SK-N-SH treated with all-trans-retinoic acid at 6 μM for 48 hours (cell line): ENCODE measurements at regions not wholly inside any gene's neighbourhood (a gene's known extent, or its start where the extent isn't known, plus 50 kb on each side); places are given as distances from the start of the nearest gene placed in this dataset.

Source experiments
- ATAC-seq: fragments of 200-7000 bp; cut with Tn5 transposase; 3 replicates; pipeline ENCODE4 v1.9.1; 2020; ENCODE audit warnings: mild to moderate bottlenecking, moderate library complexity
- ARNTL ChIP-seq: fragments of 450-650 bp; formaldehyde crosslinking; IDR thresholded peaks from 2 replicates; pipeline ENCODE4 v1.5.0; 2020; ENCODE audit warnings: low read depth, mild to moderate bottlenecking, moderate library complexity, borderline replicate concordance
- BACH2 ChIP-seq: fragments of 250-450 bp; sonication (Bioruptor Pico); IDR thresholded peaks from 2 replicates; pipeline ENCODE4 v1.9.0; 2021; ENCODE audit warnings: mild to moderate bottlenecking, borderline replicate concordance
- CSDC2 ChIP-seq: fragments of 250-450 bp; sonication (Bioruptor Pico); IDR thresholded peaks from 2 replicates; pipeline ENCODE4 v1.5.0; 2020; ENCODE audit warnings: mild to moderate bottlenecking, moderate library complexity
- ESRRG ChIP-seq: fragments of 250-450 bp; sonication (Bioruptor Pico); IDR thresholded peaks from 2 replicates; pipeline ENCODE4 v1.6.1; 2021; ENCODE audit warnings: mild to moderate bottlenecking
- GLIS3 ChIP-seq: fragments of 250-450 bp; sonication (Bioruptor Pico); IDR thresholded peaks from 2 replicates; pipeline ENCODE4 v1.5.0; 2020; ENCODE audit warnings: mild to moderate bottlenecking, moderate library complexity
- ISL1 ChIP-seq: fragments of 250-450 bp; sonication (Bioruptor Pico); IDR thresholded peaks from 2 replicates; pipeline ENCODE4 v2.1.2; 2022; ENCODE audit warnings: mild to moderate bottlenecking, moderate library complexity
- PPARA ChIP-seq: fragments of 250-450 bp; sonication (Bioruptor Pico); IDR thresholded peaks from 2 replicates; pipeline ENCODE4 v1.5.0; 2020; ENCODE audit warnings: mild to moderate bottlenecking, borderline replicate concordance
- RARB ChIP-seq: fragments of 250-450 bp; sonication (Bioruptor Pico); IDR thresholded peaks from 2 replicates; pipeline ENCODE4 v1.8.0; 2021; ENCODE audit warnings: mild to moderate bottlenecking, moderate library complexity
- SNAI2 ChIP-seq: fragments of 250-450 bp; sonication (Bioruptor Pico); IDR thresholded peaks from 2 replicates; pipeline ENCODE4 v1.5.0; 2020; ENCODE audit warnings: mild to moderate bottlenecking, moderate library complexity
- TCF4 ChIP-seq: fragments of 250-450 bp; sonication (Bioruptor Pico); IDR thresholded peaks from 2 replicates; pipeline ENCODE4 v1.8.0; 2021; ENCODE audit warnings: mild to moderate bottlenecking, moderate library complexity, borderline replicate concordance
- TOX ChIP-seq: fragments of 250-450 bp; sonication (Bioruptor Pico); IDR thresholded peaks from 2 replicates; pipeline ENCODE4 v1.8.0; 2021; ENCODE audit warnings: mild to moderate bottlenecking, moderate library complexity, borderline replicate concordance
- ZFP3 ChIP-seq: fragments of 250-450 bp; sonication (Bioruptor Pico); IDR thresholded peaks from 2 replicates; pipeline ENCODE4 v1.5.0; 2020; ENCODE audit warnings: mild to moderate bottlenecking, moderate library complexity
- ZFP30 ChIP-seq: fragments of 450-650 bp; formaldehyde crosslinking; IDR thresholded peaks from 2 replicates; pipeline ENCODE4 v1.5.0; 2022; ENCODE audit warnings: mild to moderate bottlenecking, moderate library complexity
- ZNF565 ChIP-seq: fragments of 450-650 bp; formaldehyde crosslinking; conservative IDR thresholded peaks from 2 replicates; pipeline ENCODE4 v1.5.0; 2020; ENCODE audit warnings: low read depth, mild to moderate bottlenecking, moderate library complexity
- ZNF70 ChIP-seq: fragments of 450-650 bp; formaldehyde crosslinking; IDR thresholded peaks from 2 replicates; pipeline ENCODE4 v1.5.0; 2020; ENCODE audit warnings: mild to moderate bottlenecking, moderate library complexity
- ZNF8 ChIP-seq: fragments of 450-650 bp; formaldehyde crosslinking; IDR thresholded peaks from 2 replicates; pipeline ENCODE4 v1.5.0; 2020; ENCODE audit warnings: mild to moderate bottlenecking, moderate library complexity
- TF ChIP-seq, protein P1 (sequence below): fragments of 250-450 bp; sonication (Bioruptor Pico); IDR thresholded peaks from 2 replicates; pipeline ENCODE4 v1.5.0; 2020; ENCODE audit warnings: mild to moderate bottlenecking, moderate library complexity
- TF ChIP-seq, protein P2 (sequence below): fragments of 250-450 bp; sonication (Bioruptor Pico); IDR thresholded peaks from 2 replicates; pipeline ENCODE4 v1.8.0; 2020; ENCODE audit warnings: mild to moderate bottlenecking, moderate library complexity, borderline replicate concordance
- TF ChIP-seq, protein P3 (sequence below): fragments of 250-450 bp; sonication (Bioruptor Pico); IDR thresholded peaks from 2 replicates; pipeline ENCODE4 v1.5.1; 2021; ENCODE audit warnings: mild to moderate bottlenecking, moderate library complexity
- TF ChIP-seq, protein P4 (sequence below): fragments of 250-450 bp; sonication (Bioruptor Pico); IDR thresholded peaks from 2 replicates; pipeline ENCODE4 v1.5.1; 2020; ENCODE audit warnings: low read depth, mild to moderate bottlenecking, moderate library complexity
- TF ChIP-seq, protein P5 (sequence below): fragments of 250-450 bp; sonication (Bioruptor Pico); IDR thresholded peaks from 2 replicates; pipeline ENCODE4 v1.8.0; 2021; ENCODE audit warnings: low read depth, mild to moderate bottlenecking, moderate library complexity, borderline replicate concordance

DNA sequence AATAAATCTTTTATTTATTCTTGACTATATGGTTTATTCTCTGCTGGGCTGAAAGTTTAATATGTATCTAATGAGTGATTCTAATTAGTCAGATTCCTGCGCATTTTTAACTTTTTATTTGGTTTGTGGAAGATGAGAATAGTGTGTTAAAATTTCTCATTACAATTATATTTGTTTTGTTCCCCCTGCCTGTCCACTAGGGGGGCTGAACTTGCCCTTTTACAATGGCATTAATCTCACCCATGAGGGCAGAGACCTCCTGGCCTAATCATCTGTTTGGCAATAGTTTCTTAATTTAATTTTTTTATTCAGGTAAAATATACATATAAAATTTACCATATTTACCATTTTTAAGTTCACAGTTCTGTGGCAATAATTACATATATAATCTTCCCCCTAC lies 278.5 kb upstream of the NPY start:
- no peak for TF ChIP-seq ZNF70 (CRISPR knock-in tag)
- TF ChIP-seq ZNF8: no peak
- TF ChIP-seq, protein P1, sequence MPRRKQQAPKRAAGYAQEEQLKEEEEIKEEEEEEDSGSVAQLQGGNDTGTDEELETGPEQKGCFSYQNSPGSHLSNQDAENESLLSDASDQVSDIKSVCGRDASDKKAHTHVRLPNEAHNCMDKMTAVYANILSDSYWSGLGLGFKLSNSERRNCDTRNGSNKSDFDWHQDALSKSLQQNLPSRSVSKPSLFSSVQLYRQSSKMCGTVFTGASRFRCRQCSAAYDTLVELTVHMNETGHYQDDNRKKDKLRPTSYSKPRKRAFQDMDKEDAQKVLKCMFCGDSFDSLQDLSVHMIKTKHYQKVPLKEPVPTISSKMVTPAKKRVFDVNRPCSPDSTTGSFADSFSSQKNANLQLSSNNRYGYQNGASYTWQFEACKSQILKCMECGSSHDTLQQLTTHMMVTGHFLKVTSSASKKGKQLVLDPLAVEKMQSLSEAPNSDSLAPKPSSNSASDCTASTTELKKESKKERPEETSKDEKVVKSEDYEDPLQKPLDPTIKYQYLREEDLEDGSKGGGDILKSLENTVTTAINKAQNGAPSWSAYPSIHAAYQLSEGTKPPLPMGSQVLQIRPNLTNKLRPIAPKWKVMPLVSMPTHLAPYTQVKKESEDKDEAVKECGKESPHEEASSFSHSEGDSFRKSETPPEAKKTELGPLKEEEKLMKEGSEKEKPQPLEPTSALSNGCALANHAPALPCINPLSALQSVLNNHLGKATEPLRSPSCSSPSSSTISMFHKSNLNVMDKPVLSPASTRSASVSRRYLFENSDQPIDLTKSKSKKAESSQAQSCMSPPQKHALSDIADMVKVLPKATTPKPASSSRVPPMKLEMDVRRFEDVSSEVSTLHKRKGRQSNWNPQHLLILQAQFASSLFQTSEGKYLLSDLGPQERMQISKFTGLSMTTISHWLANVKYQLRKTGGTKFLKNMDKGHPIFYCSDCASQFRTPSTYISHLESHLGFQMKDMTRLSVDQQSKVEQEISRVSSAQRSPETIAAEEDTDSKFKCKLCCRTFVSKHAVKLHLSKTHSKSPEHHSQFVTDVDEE: no peak
- no peak for TF ChIP-seq RARB
- no peak for TF ChIP-seq GLIS3
- TF ChIP-seq, protein P2, sequence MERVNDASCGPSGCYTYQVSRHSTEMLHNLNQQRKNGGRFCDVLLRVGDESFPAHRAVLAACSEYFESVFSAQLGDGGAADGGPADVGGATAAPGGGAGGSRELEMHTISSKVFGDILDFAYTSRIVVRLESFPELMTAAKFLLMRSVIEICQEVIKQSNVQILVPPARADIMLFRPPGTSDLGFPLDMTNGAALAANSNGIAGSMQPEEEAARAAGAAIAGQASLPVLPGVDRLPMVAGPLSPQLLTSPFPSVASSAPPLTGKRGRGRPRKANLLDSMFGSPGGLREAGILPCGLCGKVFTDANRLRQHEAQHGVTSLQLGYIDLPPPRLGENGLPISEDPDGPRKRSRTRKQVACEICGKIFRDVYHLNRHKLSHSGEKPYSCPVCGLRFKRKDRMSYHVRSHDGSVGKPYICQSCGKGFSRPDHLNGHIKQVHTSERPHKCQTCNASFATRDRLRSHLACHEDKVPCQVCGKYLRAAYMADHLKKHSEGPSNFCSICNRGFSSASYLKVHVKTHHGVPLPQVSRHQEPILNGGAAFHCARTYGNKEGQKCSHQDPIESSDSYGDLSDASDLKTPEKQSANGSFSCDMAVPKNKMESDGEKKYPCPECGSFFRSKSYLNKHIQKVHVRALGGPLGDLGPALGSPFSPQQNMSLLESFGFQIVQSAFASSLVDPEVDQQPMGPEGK: no peak
- TF ChIP-seq ZFP30: no peak
- TF ChIP-seq SNAI2: no peak
- no peak for TF ChIP-seq PPARA (CRISPR knock-in tag)
- no peak for TF ChIP-seq BACH2 (CRISPR knock-in tag)
- no peak for TF ChIP-seq ARNTL (CRISPR knock-in tag)
- TF ChIP-seq, protein P3, sequence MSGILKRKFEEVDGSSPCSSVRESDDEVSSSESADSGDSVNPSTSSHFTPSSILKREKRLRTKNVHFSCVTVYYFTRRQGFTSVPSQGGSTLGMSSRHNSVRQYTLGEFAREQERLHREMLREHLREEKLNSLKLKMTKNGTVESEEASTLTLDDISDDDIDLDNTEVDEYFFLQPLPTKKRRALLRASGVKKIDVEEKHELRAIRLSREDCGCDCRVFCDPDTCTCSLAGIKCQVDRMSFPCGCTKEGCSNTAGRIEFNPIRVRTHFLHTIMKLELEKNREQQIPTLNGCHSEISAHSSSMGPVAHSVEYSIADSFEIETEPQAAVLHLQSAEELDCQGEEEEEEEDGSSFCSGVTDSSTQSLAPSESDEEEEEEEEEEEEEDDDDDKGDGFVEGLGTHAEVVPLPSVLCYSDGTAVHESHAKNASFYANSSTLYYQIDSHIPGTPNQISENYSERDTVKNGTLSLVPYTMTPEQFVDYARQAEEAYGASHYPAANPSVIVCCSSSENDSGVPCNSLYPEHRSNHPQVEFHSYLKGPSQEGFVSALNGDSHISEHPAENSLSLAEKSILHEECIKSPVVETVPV (CRISPR knock-in tag): no peak
- TF ChIP-seq, protein P4, sequence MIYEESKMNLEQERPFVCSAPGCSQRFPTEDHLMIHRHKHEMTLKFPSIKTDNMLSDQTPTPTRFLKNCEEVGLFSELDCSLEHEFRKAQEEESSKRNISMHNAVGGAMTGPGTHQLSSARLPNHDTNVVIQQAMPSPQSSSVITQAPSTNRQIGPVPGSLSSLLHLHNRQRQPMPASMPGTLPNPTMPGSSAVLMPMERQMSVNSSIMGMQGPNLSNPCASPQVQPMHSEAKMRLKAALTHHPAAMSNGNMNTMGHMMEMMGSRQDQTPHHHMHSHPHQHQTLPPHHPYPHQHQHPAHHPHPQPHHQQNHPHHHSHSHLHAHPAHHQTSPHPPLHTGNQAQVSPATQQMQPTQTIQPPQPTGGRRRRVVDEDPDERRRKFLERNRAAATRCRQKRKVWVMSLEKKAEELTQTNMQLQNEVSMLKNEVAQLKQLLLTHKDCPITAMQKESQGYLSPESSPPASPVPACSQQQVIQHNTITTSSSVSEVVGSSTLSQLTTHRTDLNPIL (CRISPR knock-in tag): no peak
- TF ChIP-seq ZFP3 (CRISPR knock-in tag): no peak
- no peak for TF ChIP-seq TCF4 (CRISPR knock-in tag)
- TF ChIP-seq TOX (CRISPR knock-in tag): no peak
- TF ChIP-seq, all 23 proteins: peak for 0
- no peak for ATAC-seq

DNA sequence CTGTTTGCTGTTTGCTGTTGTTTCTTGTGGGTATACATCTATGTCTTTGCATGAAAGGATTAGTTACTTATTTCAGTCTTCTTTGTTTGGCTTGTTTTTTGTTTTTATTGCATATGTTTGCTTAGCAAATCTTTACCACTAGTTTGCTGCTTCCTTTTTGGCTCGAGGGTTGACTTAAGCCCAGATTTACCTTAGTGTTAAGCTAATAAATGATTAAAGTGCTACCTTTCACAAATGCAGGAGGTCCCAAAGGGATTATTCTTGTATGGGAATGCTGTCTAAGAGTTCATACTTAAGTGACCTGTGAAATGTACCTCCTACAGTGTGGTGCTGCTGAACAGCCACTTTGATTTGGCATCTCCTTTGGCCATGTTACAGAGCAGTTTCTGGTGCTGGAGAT lies 273.5 kb upstream of the NPY start:
- ATAC-seq: no peak
- TF ChIP-seq, protein P2: no peak
- TF ChIP-seq ESRRG (no peak), ZNF565 (CRISPR knock-in tag) (no peak), ZNF8 (no peak), ZFP30 (no peak), TOX (CRISPR knock-in tag) (no peak), TCF4 (CRISPR knock-in tag) (no peak), GLIS3 (no peak), ISL1 (no peak), PPARA (CRISPR knock-in tag) (no peak), CSDC2 (CRISPR knock-in tag) (no peak)
- TF ChIP-seq, protein P1: no peak
- TF ChIP-seq, protein P5, sequence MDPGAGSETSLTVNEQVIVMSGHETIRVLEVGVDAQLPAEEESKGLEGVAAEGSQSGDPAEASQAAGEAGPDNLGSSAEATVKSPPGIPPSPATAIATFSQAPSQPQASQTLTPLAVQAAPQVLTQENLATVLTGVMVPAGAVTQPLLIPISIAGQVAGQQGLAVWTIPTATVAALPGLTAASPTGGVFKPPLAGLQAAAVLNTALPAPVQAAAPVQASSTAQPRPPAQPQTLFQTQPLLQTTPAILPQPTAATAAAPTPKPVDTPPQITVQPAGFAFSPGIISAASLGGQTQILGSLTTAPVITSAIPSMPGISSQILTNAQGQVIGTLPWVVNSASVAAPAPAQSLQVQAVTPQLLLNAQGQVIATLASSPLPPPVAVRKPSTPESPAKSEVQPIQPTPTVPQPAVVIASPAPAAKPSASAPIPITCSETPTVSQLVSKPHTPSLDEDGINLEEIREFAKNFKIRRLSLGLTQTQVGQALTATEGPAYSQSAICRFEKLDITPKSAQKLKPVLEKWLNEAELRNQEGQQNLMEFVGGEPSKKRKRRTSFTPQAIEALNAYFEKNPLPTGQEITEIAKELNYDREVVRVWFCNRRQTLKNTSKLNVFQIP: no peak
- TF ChIP-seq, protein P4 (CRISPR knock-in tag): no peak
